Karpas-422 (cell line): ENCODE measurements at regions not wholly inside any gene's neighbourhood (a gene's known extent, or its start where the extent isn't known, plus 50 kb on each side); places are given as distances from the start of the nearest gene placed in this dataset.
"Not testable (repeated sequence)": the region's sequence is repeated elsewhere in the genome, so short reads cannot be mapped to it uniquely, and the experiment has no call there.

Experiments
- DNase-seq: peaks from one replicate; pipeline ENCODE4 v3.0.0-alpha.2; 2015
- H2AFZ ChIP-seq: fragments of 200-600 bp; sonication (generic); 2 replicates; pipeline ENCODE4 v1.6.1; 2014; ENCODE audit warnings: antibody characterized with exemption, low read length, mixed read lengths
- H3K27ac ChIP-seq: fragments of 200-600 bp; sonication (generic); 2 replicates; pipeline ENCODE4 v1.5.1; 2014; ENCODE audit warnings: mild to moderate bottlenecking, low read length, moderate library complexity
- H3K27me3 ChIP-seq: fragments of 200-600 bp; sonication (generic); 2 replicates; pipeline ENCODE4 v1.6.1; 2014; ENCODE audit warnings: low read length, mixed read lengths
- H3K36me3 ChIP-seq: fragments of 200-600 bp; sonication (generic); 2 replicates; pipeline ENCODE4 v1.6.1; 2014; ENCODE audit warnings: low read length, mixed read lengths; ENCODE audit not compliant: insufficient read depth
- H3K4me1 ChIP-seq: fragments of 200-600 bp; sonication (generic); 2 replicates; pipeline ENCODE4 v1.6.1; 2014; ENCODE audit warnings: mild to moderate bottlenecking, low read length, mixed read lengths
- H3K4me2 ChIP-seq: fragments of 200-600 bp; sonication (generic); 2 replicates; pipeline ENCODE4 v1.6.1; 2014; ENCODE audit warnings: low read length, low read depth, mild to moderate bottlenecking; ENCODE audit not compliant: poor library complexity, severe bottlenecking
- H3K4me3 ChIP-seq: fragments of 200-600 bp; sonication (generic); 2 replicates; pipeline ENCODE4 v1.5.1; 2014; ENCODE audit warnings: mild to moderate bottlenecking, antibody characterized with exemption, low read length, mixed read lengths
- H3K79me2 ChIP-seq: fragments of 200-600 bp; sonication (generic); 2 replicates; pipeline ENCODE4 v1.6.1; 2014; ENCODE audit warnings: mild to moderate bottlenecking, low read length, mixed read lengths
- H3K9ac ChIP-seq: fragments of 200-600 bp; sonication (generic); 2 replicates; pipeline ENCODE4 v1.6.0; 2014; ENCODE audit warnings: low read length
- H3K9me2 ChIP-seq: fragments of 200-600 bp; sonication (generic), shearing (Covaris generic); replicated peaks from 2 replicates; pipeline ENCODE4 v1.6.0; 2014; ENCODE audit warnings: mild to moderate bottlenecking, low read length, moderate library complexity; ENCODE audit not compliant: insufficient read depth
- H3K9me3 ChIP-seq: fragments of 300-700, 200-600 bp; sonication (generic); 2 replicates; pipeline ENCODE4 v1.6.1; 2014; ENCODE audit warnings: low read length, mixed read lengths
- H4K20me1 ChIP-seq: fragments of 200-600 bp; sonication (generic); 2 replicates; pipeline ENCODE4 v1.6.1; 2014; ENCODE audit warnings: mild to moderate bottlenecking, antibody characterized with exemption, low read length, low read depth; ENCODE audit not compliant: insufficient read depth

DNA sequence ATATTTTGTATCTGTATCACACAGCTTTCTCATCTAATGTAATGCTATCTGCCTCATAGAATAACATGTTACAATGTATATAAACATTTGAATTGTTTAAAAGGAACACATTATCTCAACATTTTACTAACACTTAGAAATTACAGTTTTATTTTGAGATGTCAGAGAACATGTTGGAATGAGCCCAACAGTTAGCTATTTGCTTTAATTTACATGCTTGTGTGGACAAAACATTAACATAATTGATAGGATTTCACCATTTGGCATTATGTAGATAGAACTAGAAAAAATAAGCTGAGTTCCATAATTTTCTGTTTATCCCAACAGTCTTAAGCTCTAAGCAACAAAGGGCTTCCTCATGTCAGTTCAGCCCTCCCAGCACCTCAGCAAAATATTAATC, 330.9 kb downstream of the LMBRD1 start:
- Histone ChIP-seq H2AFZ (no peak overlapping the region), H3K36me3 (no peaks in the 10 kb centered on the region), H3K9me3 (no peaks in the 10 kb centered on the region), H3K79me2 (no peaks in the 10 kb centered on the region), H3K4me1 (no peaks in the 10 kb centered on the region), H4K20me1 (no peaks in the 10 kb centered on the region), H3K4me2 (no peak overlapping the region), H3K9ac (no peak overlapping the region), H3K27ac (no peak overlapping the region), H3K9me2 (no peaks in the 10 kb centered on the region), H3K4me3 (no peak overlapping the region), H3K27me3 (no peaks in the 10 kb centered on the region)
- no peak for DNase-seq

DNA sequence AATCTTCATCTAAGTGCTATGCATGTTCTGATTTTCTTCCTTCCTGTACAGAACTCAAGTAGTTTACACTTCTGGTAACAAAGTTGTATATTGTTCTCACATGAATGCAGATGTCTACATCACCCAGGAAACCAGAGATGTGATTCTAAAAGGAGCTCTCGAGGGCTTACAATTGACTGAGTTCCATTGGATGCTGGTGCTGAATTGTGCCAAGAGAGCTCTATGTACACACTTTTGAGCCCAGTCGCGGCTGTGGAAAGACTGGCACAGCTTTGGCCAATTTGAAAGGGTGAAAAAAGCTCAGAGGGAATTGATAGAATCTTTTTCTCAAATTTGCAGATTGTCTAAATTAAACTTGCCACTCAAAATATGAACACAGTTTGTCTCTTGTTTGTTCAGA, 340.7 kb downstream of the LMBRD1 start:
- Histone ChIP-seq H3K79me2 (no peaks in the 10 kb centered on the region), H3K4me3 (no peak overlapping the region), H4K20me1 (no peaks in the 10 kb centered on the region), H2AFZ (no peak overlapping the region), H3K9me2 (no peaks in the 10 kb centered on the region), H3K9ac (no peak overlapping the region), H3K36me3 (no peaks in the 10 kb centered on the region), H3K27ac (no peak overlapping the region), H3K4me1 (no peaks in the 10 kb centered on the region), H3K27me3 (no peaks in the 10 kb centered on the region), H3K9me3 (no peaks in the 10 kb centered on the region), H3K4me2 (no peak overlapping the region)
- DNase-seq = no peak

DNA sequence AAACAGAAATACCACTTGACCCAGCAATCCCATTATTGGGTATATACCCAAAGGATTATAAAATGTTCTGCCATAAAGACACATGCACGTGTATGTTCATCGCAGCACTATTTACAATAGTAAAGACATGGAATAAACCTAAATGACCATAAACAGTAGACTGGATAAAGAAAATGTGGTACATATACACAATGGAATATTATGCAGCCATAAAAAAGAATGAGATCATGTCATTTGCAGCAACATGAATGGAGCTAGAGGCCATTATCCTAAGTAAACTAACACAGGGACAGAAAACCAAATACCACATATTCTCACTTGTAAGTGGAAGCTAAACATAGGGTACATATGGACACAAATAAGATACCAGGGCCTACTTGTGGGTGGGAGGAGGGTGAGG, 342.2 kb downstream of the LMBRD1 start:
- DNase-seq, H3K27me3 ChIP-seq, H2AFZ ChIP-seq, H3K4me1 ChIP-seq, H4K20me1 ChIP-seq, H3K27ac ChIP-seq, H3K9ac ChIP-seq, H3K79me2 ChIP-seq, H3K4me2 ChIP-seq, H3K4me3 ChIP-seq, H3K9me2 ChIP-seq, H3K9me3 ChIP-seq, H3K36me3 ChIP-seq: not testable (repeated sequence)

DNA sequence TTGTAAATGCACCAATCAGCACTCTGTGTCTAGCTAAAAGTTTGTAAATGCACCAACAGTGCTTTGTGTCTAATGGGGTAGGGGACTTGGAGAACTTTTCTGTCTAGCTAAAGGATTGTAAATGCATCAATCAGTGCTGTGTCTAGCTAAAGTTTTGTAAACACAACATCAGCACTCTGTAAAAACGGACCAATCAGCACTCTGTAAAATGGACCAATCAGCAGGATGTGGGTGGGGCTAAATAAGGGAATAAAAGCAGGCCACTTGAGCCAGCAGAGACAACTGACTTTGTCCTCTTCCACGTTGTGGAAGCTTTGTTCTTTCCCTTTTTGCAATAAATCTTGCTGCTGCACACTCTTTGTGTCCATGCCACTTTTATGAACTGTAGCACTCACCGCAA, 346.3 kb downstream of the LMBRD1 start:
- H3K9ac ChIP-seq = not testable (repeated sequence)

DNA sequence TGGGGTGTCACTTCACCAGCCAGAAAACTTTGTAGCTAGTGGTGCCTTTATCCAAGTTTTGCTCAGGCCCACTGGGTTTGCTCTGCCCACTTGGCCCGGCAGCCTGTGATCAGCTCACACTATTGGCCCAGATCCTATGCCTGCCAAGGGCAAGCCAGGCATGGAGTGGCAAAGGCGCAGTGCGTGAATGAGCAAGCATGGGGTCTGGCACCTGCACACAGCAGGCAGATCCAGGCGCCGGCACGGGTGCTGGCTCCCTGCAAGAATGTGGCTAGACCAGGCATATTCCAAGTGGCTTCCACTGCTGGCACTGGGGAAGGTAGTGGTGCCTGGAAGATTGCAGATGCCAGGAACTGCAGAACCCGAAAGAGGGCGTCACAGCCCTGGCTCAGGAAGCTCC, 346.9 kb downstream of the LMBRD1 start:
- no peaks in the 10 kb centered on the region for H3K79me2 ChIP-seq
- no peak overlapping the region for H3K4me2 ChIP-seq
- no peaks in the 10 kb centered on the region for H3K9me3 ChIP-seq
- H3K4me1 ChIP-seq = no peaks in the 10 kb centered on the region
- H3K36me3 ChIP-seq = no peaks in the 10 kb centered on the region
- no peaks in the 10 kb centered on the region for H3K27me3 ChIP-seq
- no peaks in the 10 kb centered on the region for H3K9me2 ChIP-seq
- H3K9ac ChIP-seq = no peak overlapping the region
- no peak overlapping the region for H2AFZ ChIP-seq
- no peak overlapping the region for H3K4me3 ChIP-seq
- no peak for DNase-seq
- H4K20me1 ChIP-seq = no peaks in the 10 kb centered on the region
- no peak overlapping the region for H3K27ac ChIP-seq

More for the DNA sequence above, 346.3 kb downstream of the LMBRD1 start:
- not testable (repeated sequence) for H3K36me3 ChIP-seq, H3K9me3 ChIP-seq, H3K79me2 ChIP-seq, DNase-seq, H3K4me1 ChIP-seq, H3K27ac ChIP-seq, H3K9me2 ChIP-seq, H2AFZ ChIP-seq, H4K20me1 ChIP-seq, H3K4me3 ChIP-seq, H3K27me3 ChIP-seq, H3K4me2 ChIP-seq
